ENCODE measurements at regions not wholly inside any gene's neighbourhood (a gene's known extent, or its start where the extent isn't known, plus 50 kb on each side); places are given as distances from the start of the nearest gene placed in this dataset.

- TF ChIP-seq, protein P1, sequence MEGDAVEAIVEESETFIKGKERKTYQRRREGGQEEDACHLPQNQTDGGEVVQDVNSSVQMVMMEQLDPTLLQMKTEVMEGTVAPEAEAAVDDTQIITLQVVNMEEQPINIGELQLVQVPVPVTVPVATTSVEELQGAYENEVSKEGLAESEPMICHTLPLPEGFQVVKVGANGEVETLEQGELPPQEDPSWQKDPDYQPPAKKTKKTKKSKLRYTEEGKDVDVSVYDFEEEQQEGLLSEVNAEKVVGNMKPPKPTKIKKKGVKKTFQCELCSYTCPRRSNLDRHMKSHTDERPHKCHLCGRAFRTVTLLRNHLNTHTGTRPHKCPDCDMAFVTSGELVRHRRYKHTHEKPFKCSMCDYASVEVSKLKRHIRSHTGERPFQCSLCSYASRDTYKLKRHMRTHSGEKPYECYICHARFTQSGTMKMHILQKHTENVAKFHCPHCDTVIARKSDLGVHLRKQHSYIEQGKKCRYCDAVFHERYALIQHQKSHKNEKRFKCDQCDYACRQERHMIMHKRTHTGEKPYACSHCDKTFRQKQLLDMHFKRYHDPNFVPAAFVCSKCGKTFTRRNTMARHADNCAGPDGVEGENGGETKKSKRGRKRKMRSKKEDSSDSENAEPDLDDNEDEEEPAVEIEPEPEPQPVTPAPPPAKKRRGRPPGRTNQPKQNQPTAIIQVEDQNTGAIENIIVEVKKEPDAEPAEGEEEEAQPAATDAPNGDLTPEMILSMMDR (IDR thresholded peaks at IDR 0.05) = no peak
- TF ChIP-seq POLR2A (IDR thresholded peaks at IDR 0.05) = no peak
Measured at GRCh38 chr18:27696148-27696547, 480.8 kb downstream of the CDH2 start.

Measured in uterus (tissue), 2 donors.